CD4-positive, CD25-positive, alpha-beta regulatory T cell (primary cell): ENCODE measurements at regions not wholly inside any gene's neighbourhood (a gene's known extent, or its start where the extent isn't known, plus 50 kb on each side); places are given as distances from the start of the nearest gene placed in this dataset.
"Not testable (repeated sequence)": the region's sequence is repeated elsewhere in the genome, so short reads cannot be mapped to it uniquely, and the experiment has no call there.

Experiments
- ATAC-seq, 2 donors: fragments of 150-1000 bp; cut with Tn5 transposase; one replicate each; pipeline ENCODE4 v1.10.0; 2021; ENCODE audit warnings: low read depth in 2 of 2, moderate number of reproducible peaks in 2 of 2, moderate library complexity in 1 of 2
- DNase-seq, 3 donors: peaks; one replicate each; pipeline versions ENCODE4 v3.0.0 to v3.0.0-alpha.2; 2012 to 2022; ENCODE audit warnings: mixed read lengths in 1 of 3
- H3K27ac ChIP-seq: one replicate; pipeline ENCODE4 v1.7.0; 2013; ENCODE audit warnings: mild to moderate bottlenecking, low read length; ENCODE audit not compliant: insufficient read depth, poor library complexity, severe bottlenecking
- H3K27me3 ChIP-seq: one replicate; pipeline ENCODE4 v1.7.0; 2013; ENCODE audit warnings: low read length; ENCODE audit not compliant: control insufficient read depth, insufficient read depth
- H3K36me3 ChIP-seq: one replicate; pipeline ENCODE4 v1.7.0; 2013; ENCODE audit warnings: mild to moderate bottlenecking, low read length, moderate library complexity; ENCODE audit not compliant: control insufficient read depth, insufficient read depth
- H3K4me1 ChIP-seq: 2 replicates; pipeline ENCODE4 v1.7.0; 2013; ENCODE audit warnings: mild to moderate bottlenecking, low read length; ENCODE audit not compliant: insufficient read depth, control insufficient read depth, poor library complexity, severe bottlenecking
- H3K4me3 ChIP-seq: one replicate; pipeline ENCODE4 v1.7.0; 2013; ENCODE audit warnings: low read depth, mild to moderate bottlenecking, low read length, moderate library complexity
- H3K9me3 ChIP-seq, 2 experiments: 1 replicate in 1 of 2; 2 replicates in 1 of 2; pipeline ENCODE4 v1.7.0; 2013; ENCODE audit warnings: low read length in 2 of 2, mild to moderate bottlenecking in 1 of 2, moderate library complexity in 1 of 2; ENCODE audit not compliant: control insufficient read depth in 2 of 2
- H3K27ac Mint-ChIP-seq, 3 donors: one replicate each; pipeline ENCODE4 v1.8.0; 2020 to 2022; ENCODE audit warnings: mild to moderate bottlenecking in 3 of 3, mixed read lengths in 3 of 3, moderate library complexity in 2 of 3
- H3K27me3 Mint-ChIP-seq: one replicate; pipeline ENCODE4 v1.8.0; 2022; ENCODE audit warnings: mild to moderate bottlenecking, mixed read lengths
- H3K36me3 Mint-ChIP-seq: one replicate; pipeline ENCODE4 v1.8.0; 2020; ENCODE audit warnings: mixed read lengths
- H3K4me1 Mint-ChIP-seq, 4 donors: one replicate each; pipeline ENCODE4 v1.8.0; 2020 to 2022; ENCODE audit warnings: mixed read lengths in 4 of 4, mild to moderate bottlenecking in 1 of 4
- H3K4me3 Mint-ChIP-seq, 4 donors: one replicate each; pipeline ENCODE4 v1.8.0; 2020 to 2022; ENCODE audit warnings: mild to moderate bottlenecking in 4 of 4, mixed read lengths in 4 of 4, moderate library complexity in 3 of 4
- H3K9me3 Mint-ChIP-seq, 7 donors: one replicate each; pipeline ENCODE4 v1.8.0; 2020 to 2022; ENCODE audit warnings: mixed read lengths in 7 of 7, mild to moderate bottlenecking in 3 of 7, moderate library complexity in 2 of 7

GRCh38 chr10:93223336-93223735 is 149.6 kb downstream of the CYP26A1 start:
- H3K36me3 ChIP-seq, result no peaks in the 10 kb centered on the region
- H3K27me3 Mint-ChIP-seq, result peaks cover 4% of the 10 kb centered on the region
- H3K27me3 ChIP-seq, result no peaks in the 10 kb centered on the region
- no peaks in the 10 kb centered on the region for H3K4me1 Mint-ChIP-seq
- no peak overlapping the region for H3K27ac ChIP-seq
- H3K4me1 ChIP-seq, result no peaks in the 10 kb centered on the region
- no peak overlapping the region for H3K27ac Mint-ChIP-seq
- no peak overlapping the region for H3K4me3 Mint-ChIP-seq
- ATAC-seq, result no peak
- H3K4me3 ChIP-seq, result no peak overlapping the region
- DNase-seq, result no peak
- no peaks in the 10 kb centered on the region for H3K9me3 Mint-ChIP-seq
- no peaks in the 10 kb centered on the region for H3K9me3 ChIP-seq
- H3K36me3 Mint-ChIP-seq, result no peaks in the 10 kb centered on the region

- no peak overlapping the region for H3K27ac ChIP-seq
Measured at GRCh38 chr10:93224005-93224779, 150.5 kb downstream of the CYP26A1 start.

DNA sequence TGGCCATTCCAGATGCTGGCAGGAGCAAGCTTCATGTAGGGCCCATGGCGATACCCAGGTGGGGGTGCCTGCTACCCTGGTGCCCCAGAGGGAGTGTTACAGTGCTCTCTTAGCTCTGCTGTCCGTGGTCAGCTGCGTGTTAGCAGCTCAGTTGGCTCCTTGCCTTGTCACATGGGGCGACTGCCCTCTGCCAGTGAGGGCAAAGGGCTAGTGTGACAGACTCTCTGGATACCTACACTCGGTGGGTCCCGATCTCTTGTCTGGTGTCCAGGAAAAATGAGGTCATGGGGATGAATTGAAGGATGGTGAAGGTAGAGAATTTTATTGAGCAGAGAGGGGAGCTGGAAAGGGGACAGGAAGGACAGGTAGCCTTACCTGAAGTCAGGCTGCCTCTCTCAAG is 152.2 kb downstream of the CYP26A1 start:
- Mint-ChIP-seq H3K36me3 (no peaks in the 10 kb centered on the region), H3K9me3 (no peaks in the 10 kb centered on the region), H3K27me3 (peaks cover 8% of the 10 kb centered on the region), H3K4me1 (no peaks in the 10 kb centered on the region), H3K27ac (no peak overlapping the region), H3K4me3 (no peak overlapping the region)
- no peak for DNase-seq
- Histone ChIP-seq H3K9me3 (no peaks in the 10 kb centered on the region), H3K4me1 (no peaks in the 10 kb centered on the region), H3K27me3 (no peaks in the 10 kb centered on the region), H3K36me3 (no peaks in the 10 kb centered on the region), H3K4me3 (no peak overlapping the region), H3K27ac (no peak overlapping the region)
- ATAC-seq, result no peak

More at GRCh38 chr10:93224005-93224779, 150.5 kb downstream of the CYP26A1 start:
- H3K27me3 ChIP-seq, result no peaks in the 10 kb centered on the region
- H3K9me3 ChIP-seq, result no peaks in the 10 kb centered on the region
- peaks cover 4% of the 10 kb centered on the region for H3K27me3 Mint-ChIP-seq
- H3K27ac Mint-ChIP-seq, result no peak overlapping the region
- H3K4me3 Mint-ChIP-seq, result no peak overlapping the region
- ATAC-seq (no peak), DNase-seq (peak in 1 of 3 donors; percentile 7)
- no peaks in the 10 kb centered on the region for H3K4me1 ChIP-seq
- H3K4me1 Mint-ChIP-seq, result no peaks in the 10 kb centered on the region
- no peaks in the 10 kb centered on the region for H3K36me3 ChIP-seq
- no peaks in the 10 kb centered on the region for H3K36me3 Mint-ChIP-seq
- H3K4me3 ChIP-seq, result no peak overlapping the region
- no peaks in the 10 kb centered on the region for H3K9me3 Mint-ChIP-seq

GRCh38 chr10:93226619-93227018 is 152.9 kb downstream of the CYP26A1 start:
- peaks cover 8% of the 10 kb centered on the region for H3K27me3 Mint-ChIP-seq
- no peak overlapping the region for H3K4me3 Mint-ChIP-seq
- H3K27ac Mint-ChIP-seq, result peak overlapping the region in 1 of 3 donors; percentile 57

DNA sequence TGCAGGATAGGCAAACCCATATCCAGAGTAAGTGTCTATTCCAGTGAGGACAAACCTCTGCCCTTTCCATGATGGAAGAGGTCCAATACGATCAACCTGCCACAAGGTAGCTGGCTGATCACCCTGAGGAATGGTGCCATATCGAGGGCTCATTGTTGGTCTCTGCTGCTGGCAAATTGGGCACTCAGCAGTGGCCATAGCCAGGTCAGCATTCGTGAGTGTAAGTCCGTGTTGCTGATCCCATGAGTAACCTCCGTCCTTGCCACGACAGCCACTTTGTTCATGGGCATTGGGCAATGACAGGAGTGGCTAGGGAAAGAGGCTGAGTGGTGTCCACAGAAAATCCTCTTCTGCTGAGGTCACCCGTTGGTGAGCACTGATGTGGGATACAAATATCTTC is 156.9 kb downstream of the CYP26A1 start:
- not testable (repeated sequence) for H3K27ac Mint-ChIP-seq, H3K27ac ChIP-seq, DNase-seq, H3K4me3 Mint-ChIP-seq, H3K4me1 Mint-ChIP-seq, H3K27me3 ChIP-seq, H3K36me3 ChIP-seq, ATAC-seq, H3K4me3 ChIP-seq, H3K9me3 ChIP-seq, H3K4me1 ChIP-seq, H3K9me3 Mint-ChIP-seq, H3K36me3 Mint-ChIP-seq
- H3K27me3 Mint-ChIP-seq, result peaks cover 19% of the 10 kb centered on the region

More at GRCh38 chr10:93226619-93227018, 152.9 kb downstream of the CYP26A1 start:
- Histone ChIP-seq H3K9me3 (no peaks in the 10 kb centered on the region), H3K27ac (no peak overlapping the region), H3K4me3 (no peak overlapping the region), H3K27me3 (no peaks in the 10 kb centered on the region), H3K36me3 (no peaks in the 10 kb centered on the region), H3K4me1 (no peaks in the 10 kb centered on the region)
- H3K9me3 Mint-ChIP-seq, result no peaks in the 10 kb centered on the region
- H3K4me1 Mint-ChIP-seq, result no peaks in the 10 kb centered on the region
- ATAC-seq (no peak), DNase-seq (no peak)
- H3K36me3 Mint-ChIP-seq, result no peaks in the 10 kb centered on the region

GRCh38 chr10:93232159-93232558 is 158.5 kb downstream of the CYP26A1 start:
- not testable (repeated sequence) for H3K9me3 ChIP-seq, DNase-seq, H3K9me3 Mint-ChIP-seq, H3K4me1 Mint-ChIP-seq, ATAC-seq, H3K27ac ChIP-seq, H3K4me3 Mint-ChIP-seq, H3K4me3 ChIP-seq, H3K27ac Mint-ChIP-seq, H3K36me3 ChIP-seq, H3K4me1 ChIP-seq, H3K27me3 ChIP-seq, H3K36me3 Mint-ChIP-seq
- H3K27me3 Mint-ChIP-seq, result peaks cover 22% of the 10 kb centered on the region

GRCh38 chr10:93234940-93235339 is 161.2 kb downstream of the CYP26A1 start:
- H3K27ac Mint-ChIP-seq, H3K4me3 ChIP-seq, H3K9me3 ChIP-seq, H3K4me1 Mint-ChIP-seq, H3K4me3 Mint-ChIP-seq, H3K27me3 ChIP-seq, H3K4me1 ChIP-seq, H3K27ac ChIP-seq, H3K9me3 Mint-ChIP-seq, H3K36me3 ChIP-seq, ATAC-seq, DNase-seq, H3K36me3 Mint-ChIP-seq: not testable (repeated sequence)
- H3K27me3 Mint-ChIP-seq, result peaks cover 26% of the 10 kb centered on the region

DNA sequence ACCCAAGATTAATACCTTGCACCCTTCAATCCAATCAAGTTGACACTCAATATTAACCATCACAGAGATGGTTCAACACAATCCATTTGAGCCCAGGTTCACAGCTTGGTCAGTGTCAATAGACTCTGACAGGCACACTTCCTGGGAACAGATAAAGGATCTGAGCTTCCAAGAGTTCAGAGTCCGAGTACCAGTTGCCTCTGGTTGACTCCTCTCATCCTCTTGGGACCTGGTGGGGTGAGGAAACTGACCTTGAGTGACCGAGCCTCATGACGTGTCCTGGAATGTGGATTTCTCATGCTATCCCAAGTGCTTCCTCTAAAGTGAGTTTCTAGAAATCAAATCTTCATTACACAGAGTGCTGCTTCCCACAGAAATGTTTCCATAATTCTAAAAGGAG is 162.0 kb downstream of the CYP26A1 start:
- H3K27me3 Mint-ChIP-seq, result peaks cover 24% of the 10 kb centered on the region
- DNase-seq (no peak), ATAC-seq (no peak)
- H3K9me3 Mint-ChIP-seq, result peaks cover 0 to 2% (median 0%) of the 10 kb centered on the region in 7 donors
- no peak overlapping the region for H3K4me3 ChIP-seq
- H3K4me3 Mint-ChIP-seq, result no peak overlapping the region
- no peaks in the 10 kb centered on the region for H3K36me3 Mint-ChIP-seq
- H3K4me1 Mint-ChIP-seq, result no peaks in the 10 kb centered on the region
- no peaks in the 10 kb centered on the region for H3K36me3 ChIP-seq
- no peak overlapping the region for H3K27ac ChIP-seq
- H3K9me3 ChIP-seq, result no peaks in the 10 kb centered on the region
- H3K4me1 ChIP-seq, result no peaks in the 10 kb centered on the region
- peaks cover 6% of the 10 kb centered on the region for H3K27me3 ChIP-seq
- H3K27ac Mint-ChIP-seq, result no peak overlapping the region
